Inflammatory macrophage (primary cell): ENCODE measurements at regions not wholly inside any gene's neighbourhood (a gene's known extent, or its start where the extent isn't known, plus 50 kb on each side); places are given as distances from the start of the nearest gene placed in this dataset.
A peak's percentile ranks its signal among the peaks of the same experiment; 100 is the strongest.

ENCODE experiments used
- DNase-seq, 2 donors: peaks; one replicate each; pipeline ENCODE4 v3.0.0-alpha.2; 2020 to 2022

GRCh38 chr4:4808086-4808485 lies 51.4 kb upstream of the MSX1 start:
- no peak for DNase-seq

GRCh38 chr4:4805887-4806286 lies 53.6 kb upstream of the MSX1 start:
- no peak for DNase-seq

GRCh38 chr4:4803912-4804296 lies 55.6 kb upstream of the MSX1 start:
- DNase-seq = no peak

DNA sequence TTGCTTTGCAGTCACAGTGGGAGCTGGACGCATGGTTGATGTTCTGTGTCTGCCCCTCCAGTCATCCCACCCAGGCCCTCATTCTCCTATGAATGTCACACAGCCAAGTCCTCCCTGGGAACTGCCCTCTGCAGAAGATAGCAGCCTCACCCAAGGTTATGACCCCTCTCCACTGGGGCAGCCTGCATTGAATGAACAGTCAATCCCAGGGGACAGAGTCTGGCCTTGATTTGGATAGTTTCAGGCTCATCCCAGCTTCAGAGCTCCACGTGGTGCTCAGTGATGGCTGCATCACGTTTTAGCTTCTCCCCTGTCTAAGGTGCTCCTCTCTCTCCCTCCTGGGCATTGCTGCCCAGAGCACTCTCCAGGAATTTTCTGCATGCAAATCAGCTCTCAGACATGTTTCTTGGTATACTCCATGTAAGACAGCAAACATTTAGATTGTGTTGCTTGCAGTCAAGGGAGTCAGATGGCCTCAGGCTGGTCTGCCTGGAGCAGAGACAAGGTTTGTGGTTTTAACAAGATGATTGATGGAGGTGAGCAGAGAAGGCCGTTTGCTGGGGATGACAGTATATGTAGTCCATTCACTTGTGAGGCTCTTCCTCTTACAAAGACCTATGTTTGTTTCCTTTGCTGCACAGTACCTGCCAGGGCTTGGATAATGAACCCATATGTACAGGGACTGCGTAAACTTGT lies 56.1 kb upstream of the MSX1 start:
- DNase-seq = no peak

GRCh38 chr4:4800646-4801408 lies 58.6 kb upstream of the MSX1 start:
- no peak for DNase-seq

GRCh38 chr4:4794421-4794820 lies 65.0 kb upstream of the MSX1 start:
- no peak for DNase-seq

DNA sequence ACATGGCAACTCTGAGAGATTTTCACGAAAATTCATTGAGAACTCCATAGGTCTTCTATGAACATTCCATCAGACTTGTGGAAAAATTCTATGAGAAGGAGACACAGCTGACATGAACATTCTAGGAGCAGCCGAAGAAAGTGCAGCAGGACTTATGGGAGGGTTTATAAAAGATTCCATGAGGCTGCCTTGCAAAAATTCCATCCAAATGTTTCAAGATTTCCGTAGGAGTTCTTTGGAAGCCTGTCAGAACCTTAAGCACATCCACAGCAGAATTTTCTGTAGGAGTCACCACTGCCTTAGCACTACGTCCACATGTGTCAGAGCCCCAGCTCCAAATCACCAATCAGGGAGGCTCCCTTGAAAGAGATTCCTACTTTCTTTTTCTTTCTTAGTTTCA lies 67.0 kb upstream of the MSX1 start:
- no peak for DNase-seq

DNA sequence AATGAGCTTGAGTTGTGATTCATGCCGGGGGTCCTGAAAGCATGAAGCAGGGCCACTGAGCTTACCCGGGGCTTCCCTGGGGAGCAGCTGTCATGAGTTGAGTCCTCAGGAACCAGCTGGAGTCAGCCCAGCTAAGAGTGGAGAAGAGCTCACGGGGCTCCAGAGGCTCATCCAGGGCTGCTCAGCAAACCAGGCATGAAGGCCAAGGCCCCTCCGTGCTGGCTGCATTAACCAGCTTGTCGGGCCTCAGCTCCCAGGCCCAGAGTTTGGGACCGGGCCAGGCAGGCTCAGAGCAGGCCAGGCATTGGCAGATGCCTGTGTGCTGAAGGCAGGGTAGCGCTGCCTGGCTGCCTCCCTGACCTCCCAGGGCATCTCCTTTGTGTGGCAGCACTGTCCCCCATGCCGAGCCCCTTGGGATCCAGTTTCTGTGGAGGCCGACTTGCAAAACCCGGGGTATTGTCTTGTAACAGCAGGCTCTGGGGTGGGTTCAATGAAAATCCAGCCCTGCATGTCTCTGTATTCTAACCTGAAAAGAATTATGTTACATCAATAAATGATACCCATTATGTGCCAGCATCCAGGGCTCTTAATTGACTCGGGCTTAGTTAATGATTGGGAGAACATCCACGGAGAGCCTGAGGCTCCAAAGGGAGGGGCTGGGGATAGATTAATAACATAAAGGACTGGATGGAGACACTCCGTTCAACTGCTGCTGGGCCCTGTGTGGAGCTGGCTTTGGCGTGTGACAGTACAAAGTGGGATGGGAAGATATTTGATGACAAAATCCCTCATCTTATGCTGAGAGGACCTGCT lies 68.0 kb upstream of the MSX1 start:
- no peak for DNase-seq

DNA sequence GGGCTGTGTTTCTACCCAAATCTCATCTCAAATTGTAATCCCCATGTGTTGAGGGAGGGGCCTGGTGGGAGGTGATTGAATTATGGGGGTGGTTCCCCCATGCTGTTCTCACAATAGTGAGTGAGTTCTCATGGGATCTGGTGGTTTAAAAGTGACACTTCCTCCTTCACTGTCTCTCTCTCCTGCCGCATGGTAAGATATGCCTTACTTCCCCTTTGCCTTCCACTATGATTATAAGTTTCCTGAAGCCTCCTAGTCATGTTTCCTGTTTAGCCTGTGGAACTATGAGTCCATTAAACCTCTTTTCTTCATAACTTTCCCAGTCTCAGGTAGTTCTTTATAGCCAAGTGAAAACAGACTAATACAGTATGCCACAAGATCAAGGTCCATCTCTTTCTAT lies 70.0 kb upstream of the MSX1 start:
- DNase-seq = peak in 1 of 2 donors; percentile 5

DNA sequence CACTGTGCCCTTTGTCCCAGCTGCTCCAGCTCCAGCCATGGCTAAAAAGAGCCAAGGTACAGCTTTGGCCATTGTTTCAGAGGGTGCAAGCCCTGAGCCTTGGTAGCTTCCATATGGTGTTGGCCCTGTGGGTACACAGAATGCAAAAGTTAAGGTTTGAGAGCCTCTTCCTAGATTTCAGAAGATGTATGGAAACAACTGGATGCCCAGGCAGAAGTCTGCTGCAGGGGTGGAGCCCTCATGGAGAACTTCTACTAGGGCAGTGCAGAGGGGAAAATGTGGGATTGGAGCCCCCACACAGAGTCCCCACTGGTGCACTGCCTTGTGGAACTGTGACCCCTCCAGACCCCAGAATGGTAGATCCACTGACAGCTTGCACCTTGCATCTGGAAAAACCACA lies 70.9 kb upstream of the MSX1 start:
- DNase-seq = no peak

DNA sequence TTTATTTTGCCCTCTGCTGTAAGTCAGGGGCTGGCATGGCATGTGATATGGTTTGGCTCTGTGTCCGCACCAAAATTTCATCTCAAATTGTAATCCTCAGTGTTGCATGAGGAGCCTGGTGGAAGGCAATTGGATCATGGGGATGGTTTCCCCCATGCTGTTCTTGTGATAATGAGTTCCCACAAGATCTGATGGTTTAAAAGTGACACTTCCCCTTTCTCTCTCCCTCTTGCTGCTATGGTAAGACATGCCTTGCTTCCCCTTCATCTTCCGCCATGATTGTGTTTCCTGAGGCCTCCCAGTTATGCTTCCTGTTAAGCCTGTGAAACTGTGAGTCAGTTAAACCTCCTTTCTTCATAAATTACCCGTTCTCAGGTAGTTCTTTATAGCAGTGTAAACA lies 72.0 kb upstream of the MSX1 start:
- DNase-seq = peak in 1 of 2 donors; percentile 17

GRCh38 chr4:4784379-4784778 lies 75.1 kb upstream of the MSX1 start:
- DNase-seq = no peak

GRCh38 chr4:4783847-4784246 lies 75.6 kb upstream of the MSX1 start:
- no peak for DNase-seq

GRCh38 chr4:4782969-4783368 lies 76.5 kb upstream of the MSX1 start:
- no peak for DNase-seq

- DNase-seq = no peak
These were observed 77.3 kb upstream of the MSX1 start for GRCh38 chr4:4781936-4782707.

DNA sequence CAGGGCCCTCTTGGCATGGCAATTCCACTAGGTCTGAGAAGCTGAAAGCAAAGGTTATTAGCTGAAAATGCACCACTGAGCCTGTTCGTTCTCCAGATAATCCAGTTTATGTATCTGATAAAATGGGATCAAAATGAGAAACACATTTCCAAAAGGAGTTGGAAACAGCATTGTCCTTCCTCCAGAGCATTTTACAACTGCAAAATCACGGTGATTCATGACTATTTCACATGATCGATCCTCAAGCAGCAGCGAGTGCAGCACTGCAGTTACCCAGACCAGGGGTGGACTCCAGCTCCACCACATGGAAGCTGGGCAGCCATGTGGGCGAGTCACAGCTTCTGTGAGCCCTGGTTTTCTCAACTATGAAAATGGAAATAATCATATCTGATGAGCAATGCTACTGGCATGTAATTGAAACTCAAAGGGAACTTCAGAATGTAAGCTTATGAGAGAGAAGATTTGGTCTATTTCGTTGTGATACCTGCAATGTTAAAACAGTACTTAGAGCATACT lies 78.7 kb upstream of the MSX1 start:
- DNase-seq = no peak

DNA sequence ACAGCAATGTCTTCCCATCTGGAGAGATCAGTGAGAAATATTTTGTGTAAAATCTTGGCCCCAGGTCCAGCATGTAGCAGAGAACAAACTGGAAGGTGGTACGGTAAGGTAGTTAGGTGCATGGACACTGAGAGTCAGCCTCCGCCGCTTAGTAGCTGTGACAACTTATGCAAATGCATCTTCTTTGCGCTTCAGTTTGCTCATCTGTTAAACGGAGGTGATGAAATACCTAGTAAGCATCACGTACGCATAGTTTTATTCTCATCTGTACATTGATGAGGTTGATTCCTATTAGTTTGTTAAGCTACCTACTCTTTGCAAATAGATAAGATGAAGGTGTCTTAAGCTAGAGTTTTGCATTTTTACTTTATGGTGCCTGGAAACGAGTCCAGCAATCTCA lies 80.0 kb upstream of the MSX1 start:
- DNase-seq = no peak

DNA sequence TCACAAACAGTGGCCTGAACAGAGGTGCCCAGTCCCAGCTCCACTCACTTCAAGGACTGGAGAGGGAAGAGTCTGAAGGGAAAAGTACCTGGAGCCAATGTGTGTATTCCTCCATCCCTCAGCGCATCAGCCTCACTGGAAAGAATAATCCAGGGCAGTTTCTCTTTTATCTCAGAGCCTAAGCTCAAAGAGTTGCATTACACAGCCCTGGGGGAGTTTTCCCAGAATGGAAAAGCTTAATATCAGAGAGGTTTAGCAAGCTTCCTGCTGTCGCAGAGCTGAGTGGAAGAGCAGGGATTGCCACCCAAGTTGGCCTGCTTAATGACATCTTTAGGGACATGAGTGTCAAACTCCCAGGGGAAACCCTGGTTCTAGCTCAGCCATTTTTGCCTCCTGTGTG lies 80.4 kb upstream of the MSX1 start:
- no peak for DNase-seq

- no peak for DNase-seq
These were observed 80.9 kb upstream of the MSX1 start for GRCh38 chr4:4778554-4778953.

- DNase-seq = no peak
These were observed 82.5 kb upstream of the MSX1 start for GRCh38 chr4:4776934-4777333.

- DNase-seq = no peak
These were observed 83.1 kb upstream of the MSX1 start for GRCh38 chr4:4776335-4776734.

GRCh38 chr4:4775493-4776004 lies 83.9 kb upstream of the MSX1 start:
- no peak for DNase-seq
